HCT116 (cell line): ENCODE measurements at regions not wholly inside any gene's neighbourhood (a gene's known extent, or its start where the extent isn't known, plus 50 kb on each side); places are given as distances from the start of the nearest gene placed in this dataset.

Experiments
- ATAC-seq: fragments of 200-7000 bp; cut with Tn5 transposase; 2 replicates; pipeline ENCODE4 v1.9.1; 2020; ENCODE audit warnings: mild to moderate bottlenecking, moderate library complexity
- BruUV-seq: library from RNA; stranded (reverse); fragments of 400-500 nt; replicated peaks from 2 replicates; lab custom pipeline; 2021; lab: Mats Ljungman, UMichigan
- CTCF ChIA-PET: fragments of 300-600 bp; sonication (Branson Sonifier 250); formaldehyde crosslinking; loops from one replicate; lab custom pipeline; 2021; ENCODE audit warnings: antibody characterized with exemption; lab: Charles Lee
- POLR2A ChIA-PET: fragments of 300-600, 350-600 bp; sonication (Branson Sonifier 250); formaldehyde crosslinking; loops from one replicate; lab custom pipeline; 2021; ENCODE audit warnings: antibody characterized with exemption; lab: Charles Lee
- RAD21 ChIA-PET, 2 experiments: fragments of 300-600 bp; sonication (Branson Sonifier 250); formaldehyde crosslinking; loops; one replicate each; lab custom pipeline; 2023; ENCODE audit warnings: low total read pairs in 2 of 2; ENCODE audit not compliant: uncharacterized antibody in 2 of 2, unreplicated experiment in 2 of 2, low non-redundant PET in 1 of 2; lab: Charles Lee
- DNase-seq: peaks from one replicate; pipeline ENCODE4 v3.0.0-alpha.2; 2010; ENCODE audit warnings: low read depth, low spot score
- H2AFZ ChIP-seq: fragments of 200-600 bp; shearing (Covaris generic), sonication (generic); 2 replicates; pipeline ENCODE4 v1.6.1; 2017; ENCODE audit warnings: low read depth, mixed run types, mixed read lengths, antibody characterized with exemption, low read length; ENCODE audit not compliant: poor library complexity, severe bottlenecking
- H3K27ac ChIP-seq: 2 replicates; pipeline ENCODE4 v1.5.1; 2012; ENCODE audit warnings: low read depth, low read length
- H3K27me3 ChIP-seq: fragments of 200-600 bp; sonication (generic); 2 replicates; pipeline ENCODE4 v1.6.1; 2016; ENCODE audit warnings: mixed run types, low read length, mixed read lengths; ENCODE audit not compliant: insufficient read depth
- H3K36me3 ChIP-seq, 2 experiments: fragments of 200-500 bp in 1 of 2; fragments of 200-600 bp in 1 of 2; sonication (Bioruptor generic) in 1 of 2; sonication (generic) in 1 of 2; 2 replicates each; pipeline versions ENCODE4 v1.5.1 to v1.6.1; 2014 to 2016; ENCODE audit warnings: low read length in 2 of 2, inconsistent platforms in 1 of 2, mixed read lengths in 1 of 2, mixed run types in 1 of 2; ENCODE audit not compliant: insufficient read depth in 2 of 2, control insufficient read depth in 1 of 2
- H3K4me1 ChIP-seq, 2 experiments: fragments of 200-600 bp in 1 of 2; sonication (generic) in 1 of 2; 2 replicates each; pipeline versions ENCODE4 v1.5.1 to v1.6.1; 2012 to 2017; ENCODE audit warnings: low read length in 2 of 2, inconsistent platforms in 1 of 2, mild to moderate bottlenecking in 1 of 2, mixed read lengths in 1 of 2, mixed run types in 1 of 2, moderate library complexity in 1 of 2; ENCODE audit not compliant: insufficient read depth in 2 of 2, control insufficient read depth in 1 of 2
- H3K4me2 ChIP-seq: fragments of 200-600 bp; sonication (generic); 2 replicates; pipeline ENCODE4 v1.6.1; 2017; ENCODE audit warnings: mixed run types, low read length, mixed read lengths
- H3K4me3 ChIP-seq, 2 experiments: fragments of 200-600 bp in 1 of 2; sonication (generic) in 1 of 2; replicated peaks in 1 of 2; 2 replicates each; pipeline ENCODE4 v1.5.1; 2011 to 2016; ENCODE audit warnings: low read length in 2 of 2, control low read depth in 1 of 2, low read depth in 1 of 2, mild to moderate bottlenecking in 1 of 2, mixed read lengths in 1 of 2, mixed run types in 1 of 2
- H3K79me2 ChIP-seq: fragments of 200-600 bp; sonication (generic); 2 replicates; pipeline ENCODE4 v1.6.1; 2017; ENCODE audit warnings: mild to moderate bottlenecking, mixed run types, low read length, moderate library complexity, mixed read lengths; ENCODE audit not compliant: insufficient read depth
- H3K9ac ChIP-seq: fragments of 200-600 bp; sonication (generic); 2 replicates; pipeline ENCODE4 v1.6.1; 2016; ENCODE audit warnings: low read length, mixed read lengths
- H3K9me2 ChIP-seq: fragments of 200-600 bp; sonication (generic), shearing (Covaris generic); 2 replicates; pipeline ENCODE4 v1.6.1; 2017; ENCODE audit warnings: mixed run types, mild to moderate bottlenecking, moderate library complexity; ENCODE audit not compliant: insufficient read depth
- H3K9me3 ChIP-seq, 2 experiments: fragments of 200-500 bp in 1 of 2; fragments of 200-600 bp in 1 of 2; sonication (Bioruptor generic) in 1 of 2; sonication (generic) in 1 of 2; 2 replicates each; pipeline ENCODE4 v1.6.1; 2014 to 2017; ENCODE audit warnings: low read length in 2 of 2, mixed read lengths in 2 of 2, inconsistent platforms in 1 of 2, low read depth in 1 of 2, mild to moderate bottlenecking in 1 of 2, mixed run types in 1 of 2, moderate library complexity in 1 of 2; ENCODE audit not compliant: control insufficient read depth in 1 of 2, insufficient read depth in 1 of 2
- H4K20me1 ChIP-seq: fragments of 200-600 bp; sonication (generic), shearing (Covaris generic); 2 replicates; pipeline ENCODE4 v1.6.1; 2017; ENCODE audit warnings: mixed run types, mild to moderate bottlenecking, moderate library complexity; ENCODE audit not compliant: insufficient read depth
- EGR1 ChIP-seq: IDR thresholded peaks from 2 replicates; pipeline ENCODE4 v1.6.1; 2012; ENCODE audit warnings: low read depth
- ELF1 ChIP-seq: IDR thresholded peaks from 2 replicates; pipeline ENCODE4 v1.6.1; 2012; ENCODE audit warnings: low read depth, borderline replicate concordance
- EZH2 ChIP-seq: fragments of 200-600 bp; sonication (generic); IDR thresholded peaks from 2 replicates; pipeline ENCODE4 v1.6.1; 2017; ENCODE audit warnings: antibody characterized with exemption, mixed run types
- EZH2phosphoT487 ChIP-seq: fragments of 200-600 bp; IDR thresholded peaks from 2 replicates; pipeline ENCODE4 v1.6.1; 2018; ENCODE audit warnings: antibody characterized with exemption, borderline replicate concordance
- FOSL1 ChIP-seq: IDR thresholded peaks from 2 replicates; pipeline ENCODE4 v1.6.1; 2012; ENCODE audit warnings: low read depth
- ZNF274 ChIP-seq: fragments of 200-500 bp; sonication (Bioruptor generic); IDR thresholded peaks from 2 replicates; pipeline ENCODE4 v1.6.1; 2014; ENCODE audit warnings: mild to moderate bottlenecking, low read depth, low read length, inconsistent platforms
- intact Hi-C: fragments of 100-400 bp; cut with micrococcal nuclease; formaldehyde crosslinking; loops from 2 replicates; pipeline ENCODE4 v1.10.0; 2022
- TF ChIP-seq, protein P1 (sequence below): IDR thresholded peaks from 2 replicates; pipeline ENCODE4 v1.6.1; 2012
- TF ChIP-seq, protein P2 (sequence below): IDR thresholded peaks from 2 replicates; pipeline ENCODE4 v1.6.1; 2012; ENCODE audit warnings: low read depth

GRCh38 chr5:125856949-125857348, 566.3 kb upstream of the GRAMD2B start:
- CTCF ChIA-PET = no interaction called here
- Histone ChIP-seq H3K4me2 (no peak overlapping the region), H3K36me3 (no peaks in the 10 kb centered on the region)

More at GRCh38 chr5:125856949-125857348, 566.3 kb upstream of the GRAMD2B start:
- ATAC-seq (no peak), DNase-seq (no peak)
- TF ChIP-seq, protein P1, sequence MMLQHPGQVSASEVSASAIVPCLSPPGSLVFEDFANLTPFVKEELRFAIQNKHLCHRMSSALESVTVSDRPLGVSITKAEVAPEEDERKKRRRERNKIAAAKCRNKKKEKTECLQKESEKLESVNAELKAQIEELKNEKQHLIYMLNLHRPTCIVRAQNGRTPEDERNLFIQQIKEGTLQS = no peak
- TF ChIP-seq, protein P2, sequence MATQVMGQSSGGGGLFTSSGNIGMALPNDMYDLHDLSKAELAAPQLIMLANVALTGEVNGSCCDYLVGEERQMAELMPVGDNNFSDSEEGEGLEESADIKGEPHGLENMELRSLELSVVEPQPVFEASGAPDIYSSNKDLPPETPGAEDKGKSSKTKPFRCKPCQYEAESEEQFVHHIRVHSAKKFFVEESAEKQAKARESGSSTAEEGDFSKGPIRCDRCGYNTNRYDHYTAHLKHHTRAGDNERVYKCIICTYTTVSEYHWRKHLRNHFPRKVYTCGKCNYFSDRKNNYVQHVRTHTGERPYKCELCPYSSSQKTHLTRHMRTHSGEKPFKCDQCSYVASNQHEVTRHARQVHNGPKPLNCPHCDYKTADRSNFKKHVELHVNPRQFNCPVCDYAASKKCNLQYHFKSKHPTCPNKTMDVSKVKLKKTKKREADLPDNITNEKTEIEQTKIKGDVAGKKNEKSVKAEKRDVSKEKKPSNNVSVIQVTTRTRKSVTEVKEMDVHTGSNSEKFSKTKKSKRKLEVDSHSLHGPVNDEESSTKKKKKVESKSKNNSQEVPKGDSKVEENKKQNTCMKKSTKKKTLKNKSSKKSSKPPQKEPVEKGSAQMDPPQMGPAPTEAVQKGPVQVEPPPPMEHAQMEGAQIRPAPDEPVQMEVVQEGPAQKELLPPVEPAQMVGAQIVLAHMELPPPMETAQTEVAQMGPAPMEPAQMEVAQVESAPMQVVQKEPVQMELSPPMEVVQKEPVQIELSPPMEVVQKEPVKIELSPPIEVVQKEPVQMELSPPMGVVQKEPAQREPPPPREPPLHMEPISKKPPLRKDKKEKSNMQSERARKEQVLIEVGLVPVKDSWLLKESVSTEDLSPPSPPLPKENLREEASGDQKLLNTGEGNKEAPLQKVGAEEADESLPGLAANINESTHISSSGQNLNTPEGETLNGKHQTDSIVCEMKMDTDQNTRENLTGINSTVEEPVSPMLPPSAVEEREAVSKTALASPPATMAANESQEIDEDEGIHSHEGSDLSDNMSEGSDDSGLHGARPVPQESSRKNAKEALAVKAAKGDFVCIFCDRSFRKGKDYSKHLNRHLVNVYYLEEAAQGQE = no peak
- TF ChIP-seq EZH2 (no peak), EZH2phosphoT487 (no peak), EGR1 (no peak), ZNF274 (no peak), ELF1 (no peak), FOSL1 (no peak)
- Histone ChIP-seq H3K9me2 (no peaks in the 10 kb centered on the region), H3K27me3 (no peaks in the 10 kb centered on the region), H3K4me1 (no peaks in the 10 kb centered on the region), H3K9me3 (no peaks in the 10 kb centered on the region), H3K9ac (no peak overlapping the region), H3K79me2 (no peaks in the 10 kb centered on the region), H2AFZ (no peak overlapping the region), H3K27ac (no peak overlapping the region), H3K4me3 (no peak overlapping the region), H4K20me1 (no peaks in the 10 kb centered on the region)
- POLR2A ChIA-PET = no interaction called here
- RAD21 ChIA-PET = no interaction called here
- BruUV-seq = no TSS peak
- intact Hi-C loops = no loop called here
